HCT116 (cell line): ENCODE measurements at regions not wholly inside any gene's neighbourhood (a gene's known extent, or its start where the extent isn't known, plus 50 kb on each side); places are given as distances from the start of the nearest gene placed in this dataset.

Source experiments
- CTCF ChIP-seq, 3 experiments: fragments of 200-600 bp in 1 of 3; sonication (generic) in 1 of 3; IDR thresholded peaks in 2 of 3; conservative IDR thresholded peaks in 1 of 3; 2 replicates each; pipeline ENCODE4 v1.5.1; 2012 to 2017; ENCODE audit warnings: low read depth in 2 of 3, low read length in 2 of 3, antibody characterized with exemption in 1 of 3, borderline replicate concordance in 1 of 3, control low read depth in 1 of 3, mild to moderate bottlenecking in 1 of 3, mixed read lengths in 1 of 3, mixed run types in 1 of 3, moderate library complexity in 1 of 3; ENCODE audit not compliant: insufficient read depth in 1 of 3
- EZH2 ChIP-seq: fragments of 200-600 bp; sonication (generic); IDR thresholded peaks from 2 replicates; pipeline ENCODE4 v1.6.1; 2017; ENCODE audit warnings: antibody characterized with exemption, mixed run types
- MAX ChIP-seq: IDR thresholded peaks from 2 replicates; pipeline ENCODE4 v1.6.1; 2012
- POLR2A ChIP-seq: IDR thresholded peaks from 2 replicates; pipeline ENCODE4 v1.7.0; 2011; ENCODE audit warnings: borderline replicate concordance; ENCODE audit not compliant: insufficient read depth, insufficient read length; ENCODE audit errors: extremely low read depth
- YY1 ChIP-seq: IDR thresholded peaks from 2 replicates; pipeline ENCODE4 v1.6.1; 2011; ENCODE audit warnings: low read length, low read depth, moderate library complexity, mild to moderate bottlenecking; ENCODE audit not compliant: insufficient replicate concordance; ENCODE audit errors: extremely low read depth
- ZNF274 ChIP-seq: fragments of 200-500 bp; sonication (Bioruptor generic); IDR thresholded peaks from 2 replicates; pipeline ENCODE4 v1.6.1; 2014; ENCODE audit warnings: mild to moderate bottlenecking, low read depth, low read length, inconsistent platforms

GRCh38 chr9:26722755-26723154 is 169.8 kb downstream of the CAAP1 start:
- no peak for TF ChIP-seq MAX
- no peak for TF ChIP-seq CTCF (IDR thresholded peaks at IDR 0.05 in 2 of 3, conservative IDR thresholded peaks at IDR 0.05 in 1 of 3; ENCODE audit: borderline replicate concordance in 1 of 3, insufficient read depth in 1 of 3, low read depth in 2 of 3, low read length in 2 of 3)
- TF ChIP-seq ZNF274, result no peak
- no peak for TF ChIP-seq YY1
- TF ChIP-seq POLR2A, result no peak
- no peak for TF ChIP-seq EZH2
